Sigmoid colon (tissue), 4 donors: ENCODE measurements at regions not wholly inside any gene's neighbourhood (a gene's known extent, or its start where the extent isn't known, plus 50 kb on each side); places are given as distances from the start of the nearest gene placed in this dataset.

ENCODE experiments used
- EP300 ChIP-seq, 4 donors: sonication (generic); formaldehyde crosslinking; IDR thresholded peaks; one replicate each; pipeline ENCODE4 v1.6.1; 2017; ENCODE audit warnings: antibody characterized with exemption in 4 of 4
- POLR2A ChIP-seq, 2 donors: fragments of 450-650 bp; IDR thresholded peaks; one replicate each; pipeline ENCODE4 v1.6.1; 2016; ENCODE audit warnings: antibody characterized with exemption in 2 of 2, mild to moderate bottlenecking in 2 of 2, moderate library complexity in 2 of 2
- TF ChIP-seq, protein P1 (sequence below), 4 experiments: fragments of 450-650 bp in 3 of 4; fragments of 200-600 bp in 1 of 4; IDR thresholded peaks; one replicate each; pipeline ENCODE4 v1.5.1; 2016 to 2019; ENCODE audit warnings: antibody characterized with exemption in 4 of 4, mild to moderate bottlenecking in 3 of 4, moderate library complexity in 2 of 4

- no peak for TF ChIP-seq EP300 (IDR thresholded peaks at IDR 0.05)
- TF ChIP-seq, protein P1, sequence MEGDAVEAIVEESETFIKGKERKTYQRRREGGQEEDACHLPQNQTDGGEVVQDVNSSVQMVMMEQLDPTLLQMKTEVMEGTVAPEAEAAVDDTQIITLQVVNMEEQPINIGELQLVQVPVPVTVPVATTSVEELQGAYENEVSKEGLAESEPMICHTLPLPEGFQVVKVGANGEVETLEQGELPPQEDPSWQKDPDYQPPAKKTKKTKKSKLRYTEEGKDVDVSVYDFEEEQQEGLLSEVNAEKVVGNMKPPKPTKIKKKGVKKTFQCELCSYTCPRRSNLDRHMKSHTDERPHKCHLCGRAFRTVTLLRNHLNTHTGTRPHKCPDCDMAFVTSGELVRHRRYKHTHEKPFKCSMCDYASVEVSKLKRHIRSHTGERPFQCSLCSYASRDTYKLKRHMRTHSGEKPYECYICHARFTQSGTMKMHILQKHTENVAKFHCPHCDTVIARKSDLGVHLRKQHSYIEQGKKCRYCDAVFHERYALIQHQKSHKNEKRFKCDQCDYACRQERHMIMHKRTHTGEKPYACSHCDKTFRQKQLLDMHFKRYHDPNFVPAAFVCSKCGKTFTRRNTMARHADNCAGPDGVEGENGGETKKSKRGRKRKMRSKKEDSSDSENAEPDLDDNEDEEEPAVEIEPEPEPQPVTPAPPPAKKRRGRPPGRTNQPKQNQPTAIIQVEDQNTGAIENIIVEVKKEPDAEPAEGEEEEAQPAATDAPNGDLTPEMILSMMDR (IDR thresholded peaks at IDR 0.05): no peak
- TF ChIP-seq POLR2A (IDR thresholded peaks at IDR 0.05): no peak
Measured at GRCh38 chr5:144822503-144822902, 651.8 kb downstream of the KCTD16 start.
